ENCODE measurements at regions not wholly inside any gene's neighbourhood (a gene's known extent, or its start where the extent isn't known, plus 50 kb on each side); places are given as distances from the start of the nearest gene placed in this dataset.

- H3K4me3 ChIP-seq (replicated peaks; ENCODE audit: insufficient read depth, low read length) = no peak overlapping the region
- DNase-seq (ENCODE audit: low read depth in 1 of 2, low spot score in 1 of 2) = no peak
- H3K27ac ChIP-seq (replicated peaks) = no peak overlapping the region
- no peaks in the 10 kb centered on the region for H3K27me3 ChIP-seq (ENCODE audit: insufficient read depth, poor library complexity, severe bottlenecking)
- no peak for TF ChIP-seq SPI1 (IDR thresholded peaks at IDR 0.05; ENCODE audit: borderline replicate concordance, low read depth)
- TF ChIP-seq CTCF (IDR thresholded peaks at IDR 0.05; ENCODE audit: insufficient read depth, low read length) = no peak
- TF ChIP-seq REST (IDR thresholded peaks at IDR 0.05; ENCODE audit: insufficient replicate concordance, low read depth) = no peak
- TF ChIP-seq GABPA (IDR thresholded peaks at IDR 0.05; ENCODE audit: low read depth) = no peak
- TF ChIP-seq POLR2AphosphoS5 (IDR thresholded peaks at IDR 0.05; ENCODE audit: low read depth) = no peak
These were observed 425.3 kb downstream of the TLR4 start for GRCh38 chr9:118129541-118129940.

- TF ChIP-seq CTCF (IDR thresholded peaks at IDR 0.05; ENCODE audit: insufficient read depth, low read length) (no peak), REST (IDR thresholded peaks at IDR 0.05; ENCODE audit: insufficient replicate concordance, low read depth) (no peak), SPI1 (IDR thresholded peaks at IDR 0.05; ENCODE audit: borderline replicate concordance, low read depth) (no peak), POLR2AphosphoS5 (IDR thresholded peaks at IDR 0.05; ENCODE audit: low read depth) (no peak), GABPA (IDR thresholded peaks at IDR 0.05; ENCODE audit: low read depth) (no peak)
- Histone ChIP-seq H3K4me3 (replicated peaks; ENCODE audit: insufficient read depth, low read length) (no peak overlapping the region), H3K27ac (replicated peaks) (no peak overlapping the region), H3K27me3 (ENCODE audit: insufficient read depth, poor library complexity, severe bottlenecking) (no peaks in the 10 kb centered on the region)
- no peak for DNase-seq (ENCODE audit: low read depth in 1 of 2, low spot score in 1 of 2)
These were observed 444.8 kb downstream of the TLR4 start for GRCh38 chr9:118148990-118149389.

- Histone ChIP-seq H3K4me3 (replicated peaks; ENCODE audit: insufficient read depth, low read length) (no peak overlapping the region), H3K27me3 (ENCODE audit: insufficient read depth, poor library complexity, severe bottlenecking) (peaks cover 3% of the 10 kb centered on the region), H3K27ac (replicated peaks) (no peak overlapping the region)
- TF ChIP-seq CTCF (IDR thresholded peaks at IDR 0.05; ENCODE audit: insufficient read depth, low read length) (no peak), POLR2AphosphoS5 (IDR thresholded peaks at IDR 0.05; ENCODE audit: low read depth) (no peak), SPI1 (IDR thresholded peaks at IDR 0.05; ENCODE audit: borderline replicate concordance, low read depth) (no peak), GABPA (IDR thresholded peaks at IDR 0.05; ENCODE audit: low read depth) (no peak), REST (IDR thresholded peaks at IDR 0.05; ENCODE audit: insufficient replicate concordance, low read depth) (no peak)
- DNase-seq (ENCODE audit: low read depth in 1 of 2, low spot score in 1 of 2) = no peak
These were observed 452.6 kb downstream of the TLR4 start for GRCh38 chr9:118156846-118157245.

Data from HL-60 (cell line).